Effector CD8-positive, alpha-beta T cell (primary cell): ENCODE measurements at regions not wholly inside any gene's neighbourhood (a gene's known extent, or its start where the extent isn't known, plus 50 kb on each side); places are given as distances from the start of the nearest gene placed in this dataset.
"Not testable (repeated sequence)": the region's sequence is repeated elsewhere in the genome, so short reads cannot be mapped to it uniquely, and the experiment has no call there.

Experiments used
- DNase-seq: peaks from one replicate; lab custom pipeline; 2025; lab: John Stamatoyannopoulos, UW

GRCh38 chr17:5747276-5747675 is 163.0 kb upstream of the NLRP1 start:
- DNase-seq, result no peak

- DNase-seq, result no peak
These were observed 163.7 kb upstream of the NLRP1 start for GRCh38 chr17:5747964-5748363.

- no peak for DNase-seq
These were observed 169.1 kb upstream of the NLRP1 start for GRCh38 chr17:5753421-5753820.

GRCh38 chr17:5757314-5757907 is 173.1 kb upstream of the NLRP1 start:
- no peak for DNase-seq

GRCh38 chr17:5758651-5759050 is 174.3 kb upstream of the NLRP1 start:
- DNase-seq, result no peak

- DNase-seq, result no peak
These were observed 175.2 kb upstream of the NLRP1 start for GRCh38 chr17:5759501-5759925.

- DNase-seq, result no peak
These were observed 177.9 kb upstream of the NLRP1 start for GRCh38 chr17:5762191-5762590.

- no peak for DNase-seq
These were observed 179.4 kb upstream of the NLRP1 start for GRCh38 chr17:5763595-5764306.

- DNase-seq, result no peak
These were observed 185.5 kb upstream of the NLRP1 start for GRCh38 chr17:5769593-5770354.

- DNase-seq, result no peak
These were observed 186.3 kb upstream of the NLRP1 start for GRCh38 chr17:5770441-5771270.

GRCh38 chr17:5771271-5771577 is 186.9 kb upstream of the NLRP1 start:
- DNase-seq, result not testable (repeated sequence)

GRCh38 chr17:5772017-5772416 is 187.7 kb upstream of the NLRP1 start:
- DNase-seq, result not testable (repeated sequence)

GRCh38 chr17:5772720-5773119 is 188.4 kb upstream of the NLRP1 start:
- no peak for DNase-seq

- no peak for DNase-seq
These were observed 189.6 kb upstream of the NLRP1 start for GRCh38 chr17:5773816-5774360.

- no peak for DNase-seq
These were observed 190.8 kb upstream of the NLRP1 start for GRCh38 chr17:5775098-5775497.

GRCh38 chr17:5780476-5780875 is 196.2 kb upstream of the NLRP1 start:
- DNase-seq, result no peak

GRCh38 chr17:5781236-5781927 is 197.1 kb upstream of the NLRP1 start:
- no peak for DNase-seq

- DNase-seq, result no peak
These were observed 199.0 kb upstream of the NLRP1 start for GRCh38 chr17:5783269-5783668.

GRCh38 chr17:5783851-5784250 is 199.5 kb upstream of the NLRP1 start:
- no peak for DNase-seq

- DNase-seq, result no peak
These were observed 200.5 kb upstream of the NLRP1 start for GRCh38 chr17:5784791-5785190.

GRCh38 chr17:5785338-5785737 is 201.0 kb upstream of the NLRP1 start:
- no peak for DNase-seq
